Calu3 (cell line): ENCODE measurements at regions not wholly inside any gene's neighbourhood (a gene's known extent, or its start where the extent isn't known, plus 50 kb on each side); places are given as distances from the start of the nearest gene placed in this dataset.

ENCODE experiments used
- BruUV-seq: library from RNA; stranded (reverse); fragments of 400-500 nt; replicated peaks from 2 replicates; lab custom pipeline; 2021; lab: Mats Ljungman, UMichigan
- CTCF ChIA-PET: fragments of 300-600 bp; sonication (Branson Sonifier 250); formaldehyde crosslinking; loops from one replicate; lab custom pipeline; 2022; ENCODE audit warnings: antibody characterized with exemption; lab: Charles Lee
- DNase-seq: peaks from one replicate; pipeline ENCODE4 v3.0.0; 2022
- H3K27ac Mint-ChIP-seq: one replicate; pipeline ENCODE4 v1.8.0; 2022; ENCODE audit warnings: mixed read lengths; ENCODE audit not compliant: unreplicated experiment
- H3K27me3 Mint-ChIP-seq: one replicate; pipeline ENCODE4 v1.8.0; 2022; ENCODE audit warnings: mixed read lengths; ENCODE audit not compliant: unreplicated experiment
- H3K36me3 Mint-ChIP-seq: one replicate; pipeline ENCODE4 v1.8.0; 2022; ENCODE audit warnings: mild to moderate bottlenecking, moderate library complexity, mixed read lengths; ENCODE audit not compliant: insufficient read depth, unreplicated experiment
- H3K4me1 Mint-ChIP-seq: one replicate; pipeline ENCODE4 v1.8.0; 2022; ENCODE audit warnings: mild to moderate bottlenecking, low read depth, mixed read lengths; ENCODE audit not compliant: unreplicated experiment
- H3K4me3 Mint-ChIP-seq: one replicate; pipeline ENCODE4 v1.8.0; 2022; ENCODE audit warnings: mild to moderate bottlenecking, low read depth, moderate library complexity, mixed read lengths; ENCODE audit not compliant: unreplicated experiment
- H3K9me3 Mint-ChIP-seq: one replicate; pipeline ENCODE4 v1.8.0; 2022; ENCODE audit warnings: low read depth, mixed read lengths; ENCODE audit not compliant: unreplicated experiment
- intact Hi-C: fragments of 100-400 bp; cut with micrococcal nuclease; formaldehyde crosslinking; loops from one replicate; pipeline ENCODE4 v1.10.0; 2022; ENCODE audit not compliant: unreplicated experiment
- TF ChIP-seq, protein P1 (sequence below): fragments of 200-600 bp; IDR thresholded peaks from one replicate; pipeline ENCODE4 v1.8.0; 2022; ENCODE audit warnings: antibody characterized with exemption; ENCODE audit not compliant: unreplicated experiment

DNA sequence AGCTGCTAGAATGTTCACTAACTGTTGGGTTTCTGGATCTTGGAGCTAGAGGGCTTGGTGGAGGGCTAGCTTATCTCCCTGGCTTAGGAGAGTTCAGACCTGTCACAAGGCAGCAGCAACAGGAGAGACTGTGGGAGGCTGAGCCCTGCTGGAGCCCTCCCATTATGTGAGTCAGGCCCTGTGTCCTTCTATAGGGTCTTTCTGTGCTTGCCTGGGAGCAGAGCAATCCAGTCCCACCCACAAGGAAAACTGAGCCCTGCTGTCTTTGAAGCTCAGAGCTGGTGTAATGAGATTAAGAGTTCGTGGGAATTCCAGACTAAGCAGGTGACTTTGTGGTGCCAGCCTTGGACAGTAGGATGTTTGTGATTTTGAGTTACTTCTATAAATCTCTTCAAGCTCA lies 249.0 kb downstream of the TTC32 start:
- BruUV-seq, result no TSS peak
- Mint-ChIP-seq H3K36me3 (no peaks in the 10 kb centered on the region), H3K4me1 (peaks cover 7% of the 10 kb centered on the region), H3K4me3 (no peak overlapping the region), H3K9me3 (no peaks in the 10 kb centered on the region), H3K27me3 (no peaks in the 10 kb centered on the region), H3K27ac (no peak overlapping the region)
- TF ChIP-seq, protein P1, sequence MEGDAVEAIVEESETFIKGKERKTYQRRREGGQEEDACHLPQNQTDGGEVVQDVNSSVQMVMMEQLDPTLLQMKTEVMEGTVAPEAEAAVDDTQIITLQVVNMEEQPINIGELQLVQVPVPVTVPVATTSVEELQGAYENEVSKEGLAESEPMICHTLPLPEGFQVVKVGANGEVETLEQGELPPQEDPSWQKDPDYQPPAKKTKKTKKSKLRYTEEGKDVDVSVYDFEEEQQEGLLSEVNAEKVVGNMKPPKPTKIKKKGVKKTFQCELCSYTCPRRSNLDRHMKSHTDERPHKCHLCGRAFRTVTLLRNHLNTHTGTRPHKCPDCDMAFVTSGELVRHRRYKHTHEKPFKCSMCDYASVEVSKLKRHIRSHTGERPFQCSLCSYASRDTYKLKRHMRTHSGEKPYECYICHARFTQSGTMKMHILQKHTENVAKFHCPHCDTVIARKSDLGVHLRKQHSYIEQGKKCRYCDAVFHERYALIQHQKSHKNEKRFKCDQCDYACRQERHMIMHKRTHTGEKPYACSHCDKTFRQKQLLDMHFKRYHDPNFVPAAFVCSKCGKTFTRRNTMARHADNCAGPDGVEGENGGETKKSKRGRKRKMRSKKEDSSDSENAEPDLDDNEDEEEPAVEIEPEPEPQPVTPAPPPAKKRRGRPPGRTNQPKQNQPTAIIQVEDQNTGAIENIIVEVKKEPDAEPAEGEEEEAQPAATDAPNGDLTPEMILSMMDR, result no peak
- CTCF ChIA-PET, result no interaction called here
- no peak for DNase-seq
- intact Hi-C loops, result no loop called here

DNA sequence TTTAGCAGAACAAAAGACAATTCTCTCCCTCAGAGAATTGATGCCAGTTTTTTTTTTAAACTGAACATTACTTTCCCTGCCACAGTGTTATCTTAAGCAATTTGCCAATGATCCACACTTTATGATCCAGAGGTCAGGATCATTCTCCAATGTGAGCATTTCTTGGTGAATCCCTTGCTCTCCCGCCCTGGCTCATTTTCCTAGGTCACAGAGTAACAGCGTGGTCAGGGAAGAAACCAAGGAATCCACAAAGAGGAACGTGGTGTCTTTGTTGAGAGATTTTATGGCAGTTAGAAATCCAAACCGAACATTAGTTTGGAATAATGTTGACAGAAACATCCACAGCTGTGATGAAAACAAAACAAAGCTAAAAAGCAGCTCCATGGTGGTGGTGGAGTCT lies 250.3 kb downstream of the TTC32 start:
- Mint-ChIP-seq H3K4me1 (peaks cover 7% of the 10 kb centered on the region), H3K27ac (no peak overlapping the region), H3K36me3 (no peaks in the 10 kb centered on the region), H3K4me3 (no peak overlapping the region), H3K27me3 (no peaks in the 10 kb centered on the region), H3K9me3 (no peaks in the 10 kb centered on the region)
- TF ChIP-seq, protein P1, result no peak
- BruUV-seq, result no TSS peak
- intact Hi-C loops, result no loop called here
- DNase-seq, result no peak
- CTCF ChIA-PET, result no interaction called here

DNA sequence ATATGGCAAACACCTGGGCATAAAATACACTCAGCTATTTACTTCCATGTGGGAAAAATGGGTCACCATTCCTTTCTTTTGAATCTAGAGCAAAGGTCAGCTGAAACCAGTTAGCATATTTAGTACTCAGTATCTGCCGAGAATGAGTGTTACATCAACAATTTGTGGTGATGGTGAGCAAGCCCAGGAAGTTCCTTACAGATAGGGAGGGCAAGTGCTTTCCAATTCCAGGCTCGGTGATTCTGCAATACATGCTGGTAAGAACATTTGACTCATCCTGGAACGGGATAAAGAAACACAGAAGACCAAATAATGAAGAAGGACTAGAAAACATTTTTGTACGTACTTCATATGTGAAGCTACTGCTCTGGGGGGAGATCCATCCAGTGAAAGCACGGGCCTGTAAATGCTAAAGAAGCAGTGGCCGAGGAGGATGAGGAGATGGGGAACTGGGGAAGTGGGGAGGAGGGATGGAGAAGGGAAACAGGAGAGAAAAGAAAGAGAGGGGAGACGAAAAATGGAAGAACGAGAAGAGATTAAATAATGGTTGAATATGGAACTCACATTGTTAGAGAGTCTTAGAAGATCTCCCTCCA lies 251.9 kb downstream of the TTC32 start:
- H3K36me3 Mint-ChIP-seq, result no peaks in the 10 kb centered on the region
- TF ChIP-seq, protein P1, result no peak
- H3K4me3 Mint-ChIP-seq, result no peak overlapping the region
- H3K27me3 Mint-ChIP-seq, result no peaks in the 10 kb centered on the region
- no TSS peak for BruUV-seq
- CTCF ChIA-PET, result interaction anchor here (1.6 kb wide), 1 partner anchor 16 kb away, joined by 6 read pairs; no protein-coding TSS in a partner anchor
- intact Hi-C loops, result no loop called here
- no peak for DNase-seq
- peaks cover under 1% of the 10 kb centered on the region for H3K9me3 Mint-ChIP-seq
- H3K27ac Mint-ChIP-seq, result no peak overlapping the region
- H3K4me1 Mint-ChIP-seq, result peaks cover 7% of the 10 kb centered on the region

DNA sequence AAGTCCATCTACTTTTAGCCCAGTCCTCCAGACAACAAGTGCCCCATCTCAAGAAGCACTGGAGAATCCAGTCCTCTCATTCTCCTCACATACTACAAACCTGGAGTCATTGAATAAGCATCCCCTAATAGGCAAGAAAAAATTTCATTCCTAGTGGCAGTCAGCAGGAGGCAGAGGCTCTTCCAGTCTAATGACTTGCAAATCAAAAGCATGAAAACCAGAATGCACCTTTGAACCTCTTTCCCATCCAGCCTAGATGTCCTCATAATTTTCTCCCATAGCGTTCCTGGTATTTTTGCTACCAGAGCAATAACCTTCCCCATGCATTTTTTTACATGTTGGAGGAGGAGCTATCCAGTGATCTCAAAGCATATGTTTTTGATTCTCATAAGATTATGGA lies 252.6 kb downstream of the TTC32 start:
- Mint-ChIP-seq H3K27me3 (no peaks in the 10 kb centered on the region), H3K4me3 (no peak overlapping the region), H3K9me3 (peaks cover 7% of the 10 kb centered on the region), H3K4me1 (peaks cover 7% of the 10 kb centered on the region), H3K36me3 (no peaks in the 10 kb centered on the region), H3K27ac (no peak overlapping the region)
- TF ChIP-seq, protein P1, result no peak
- DNase-seq, result no peak
- no TSS peak for BruUV-seq
- intact Hi-C loops, result no loop called here
- CTCF ChIA-PET, result interaction anchor here (1.6 kb wide), 1 partner anchor 16 kb away, joined by 6 read pairs; no protein-coding TSS in a partner anchor
